HG03103 (cell line): ENCODE measurements at regions not wholly inside any gene's neighbourhood (a gene's known extent, or its start where the extent isn't known, plus 50 kb on each side); places are given as distances from the start of the nearest gene placed in this dataset.
"Not testable (repeated sequence)": the region's sequence is repeated elsewhere in the genome, so short reads cannot be mapped to it uniquely, and the experiment has no call there.

ENCODE experiments used
- ATAC-seq: cut with Tn5 transposase; IDR thresholded peaks from one replicate; pipeline ENCODE4 v1.9.1; 2021; ENCODE audit warnings: low read depth; ENCODE audit not compliant: unreplicated experiment

- no peak for ATAC-seq
These were observed 143.1 kb upstream of the NUDT4 start for GRCh38 chr12:93234641-93235040.

GRCh38 chr12:93235881-93236280, 141.8 kb upstream of the NUDT4 start:
- ATAC-seq, result no peak

GRCh38 chr12:93237235-93237915, 140.3 kb upstream of the NUDT4 start:
- no peak for ATAC-seq

- not testable (repeated sequence) for ATAC-seq
These were observed 139.0 kb upstream of the NUDT4 start for GRCh38 chr12:93238512-93239262.

- not testable (repeated sequence) for ATAC-seq
These were observed 137.9 kb upstream of the NUDT4 start for GRCh38 chr12:93239789-93240188.

- ATAC-seq, result no peak
These were observed 135.4 kb upstream of the NUDT4 start for GRCh38 chr12:93242154-93242972.

GRCh38 chr12:93243382-93243688, 134.4 kb upstream of the NUDT4 start:
- no peak for ATAC-seq

- ATAC-seq, result peak; percentile 38
These were observed 133.8 kb upstream of the NUDT4 start for GRCh38 chr12:93243689-93244513.

- ATAC-seq, result no peak
These were observed 133.1 kb upstream of the NUDT4 start for GRCh38 chr12:93244514-93245077.

- ATAC-seq, result peak; percentile 75
These were observed 132.2 kb upstream of the NUDT4 start for GRCh38 chr12:93245543-93245942.

- ATAC-seq, result no peak
These were observed 130.3 kb upstream of the NUDT4 start for GRCh38 chr12:93247313-93247991.

- ATAC-seq, result no peak
These were observed 125.5 kb upstream of the NUDT4 start for GRCh38 chr12:93252221-93252620.

- no peak for ATAC-seq
These were observed 122.8 kb upstream of the NUDT4 start for GRCh38 chr12:93254911-93255310.

GRCh38 chr12:93256256-93256969, 121.3 kb upstream of the NUDT4 start:
- no peak for ATAC-seq

- no peak for ATAC-seq
These were observed 116.1 kb upstream of the NUDT4 start for GRCh38 chr12:93261505-93262094.

GRCh38 chr12:93272997-93273396, 104.7 kb upstream of the NUDT4 start:
- ATAC-seq, result no peak

GRCh38 chr12:93273834-93274564, 103.7 kb upstream of the NUDT4 start:
- ATAC-seq, result no peak

- ATAC-seq, result no peak
These were observed 102.8 kb upstream of the NUDT4 start for GRCh38 chr12:93274937-93275336.
